Fibroblast of gingiva (primary cell): ENCODE measurements at regions not wholly inside any gene's neighbourhood (a gene's known extent, or its start where the extent isn't known, plus 50 kb on each side); places are given as distances from the start of the nearest gene placed in this dataset.
A peak's percentile ranks its signal among the peaks of the same experiment; 100 is the strongest.

Source experiments
- DNase-seq: peaks from one replicate; pipeline ENCODE4 v3.0.0-alpha.2; 2011; ENCODE audit warnings: low read depth

DNA sequence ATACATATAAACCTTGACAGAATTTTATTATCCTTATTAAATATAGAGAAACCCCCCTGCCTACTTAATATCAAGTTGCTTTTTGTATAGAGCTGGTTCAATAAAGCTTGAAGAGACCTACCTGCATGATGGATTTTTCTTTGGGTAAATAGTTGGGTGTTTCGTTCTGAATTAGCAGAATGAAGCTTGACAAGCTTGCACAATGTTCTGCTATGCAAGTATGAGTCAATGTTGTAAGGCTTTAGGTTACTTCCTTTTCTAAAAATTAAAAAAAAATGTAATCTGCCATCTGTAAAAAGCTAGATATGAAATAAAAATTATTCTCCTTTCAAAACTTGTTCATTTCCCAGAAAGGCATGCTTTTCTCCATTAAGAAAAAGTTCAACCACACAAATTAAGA, 1662.6 kb upstream of the SEL1L start:
- DNase-seq, result no peak

DNA sequence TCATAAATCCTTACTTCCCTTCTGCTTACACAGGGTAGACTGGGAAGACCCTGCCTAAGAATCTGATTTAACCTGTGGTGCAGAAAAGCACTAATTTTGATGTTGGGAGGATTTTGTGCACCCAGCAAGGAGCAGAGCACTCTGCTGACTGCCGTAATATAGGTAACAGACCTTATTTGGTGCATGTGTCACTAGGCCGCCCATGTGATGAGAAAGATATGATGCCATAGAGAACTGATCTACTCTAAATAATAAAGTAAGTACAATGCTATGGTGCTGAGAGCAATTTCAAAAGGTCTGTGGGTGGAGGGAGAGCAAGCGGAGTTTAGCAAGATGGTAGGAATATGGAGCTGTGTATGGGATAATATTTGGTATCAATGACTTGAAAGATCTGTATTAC, 1663.6 kb upstream of the SEL1L start:
- no peak for DNase-seq

DNA sequence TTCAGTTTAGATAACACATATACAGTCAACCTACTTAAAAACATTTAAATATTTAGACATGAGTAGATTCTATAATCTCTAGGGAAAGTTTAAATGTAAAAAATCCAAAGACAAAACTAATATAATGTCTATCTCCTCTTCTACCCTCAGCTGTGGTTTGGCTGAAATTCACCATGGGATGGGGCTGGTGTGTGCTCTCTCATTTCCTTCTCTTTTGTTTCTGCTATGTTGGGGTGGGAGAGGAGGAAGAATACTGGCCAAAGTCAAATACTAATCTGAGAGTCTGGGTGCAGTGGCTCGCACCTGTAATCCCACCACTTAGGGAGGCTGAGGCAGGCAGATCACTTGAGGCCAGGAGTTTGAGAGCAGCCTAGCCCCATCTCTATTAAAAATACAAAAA, 1673.9 kb upstream of the SEL1L start:
- no peak for DNase-seq

DNA sequence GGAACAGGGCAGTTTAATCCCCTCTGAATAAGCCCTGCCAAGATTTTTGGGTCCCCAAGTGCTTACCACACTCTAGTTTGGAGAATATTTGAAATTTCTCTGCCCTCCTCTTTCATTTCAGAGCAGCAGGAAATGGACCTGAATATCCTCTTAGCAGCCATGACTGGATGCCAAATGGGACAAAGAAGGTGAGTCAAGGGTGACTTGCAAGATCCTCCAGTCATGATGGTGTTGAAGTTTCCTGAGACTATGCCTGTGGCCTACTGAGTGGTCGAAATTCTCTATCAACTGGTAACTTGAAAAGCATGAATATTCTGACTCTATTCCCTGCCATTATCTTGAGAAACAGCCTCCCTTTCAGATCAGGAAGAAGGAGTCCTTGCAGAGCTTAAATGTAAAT, 1674.7 kb upstream of the SEL1L start:
- no peak for DNase-seq

DNA sequence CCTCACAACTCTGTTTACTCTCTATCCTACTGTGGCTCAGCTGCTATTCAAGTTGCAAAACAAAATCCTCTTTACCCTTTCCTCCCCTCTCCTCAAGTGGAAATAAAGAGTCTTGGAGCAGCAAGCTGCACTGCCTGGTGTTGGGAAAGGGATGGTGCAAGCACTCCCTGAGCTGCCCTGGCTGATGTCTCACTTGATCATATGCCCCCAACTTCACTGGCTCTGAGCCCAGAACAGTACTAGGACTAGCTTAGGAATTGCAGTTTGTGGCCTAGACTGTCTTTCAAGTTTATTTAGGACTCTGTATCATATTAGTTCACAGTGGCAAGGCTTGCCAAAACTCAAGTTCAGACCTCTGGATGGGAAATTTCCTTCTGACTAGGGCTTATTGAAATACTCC, 1683.8 kb upstream of the SEL1L start:
- peak; percentile 78 for DNase-seq

DNA sequence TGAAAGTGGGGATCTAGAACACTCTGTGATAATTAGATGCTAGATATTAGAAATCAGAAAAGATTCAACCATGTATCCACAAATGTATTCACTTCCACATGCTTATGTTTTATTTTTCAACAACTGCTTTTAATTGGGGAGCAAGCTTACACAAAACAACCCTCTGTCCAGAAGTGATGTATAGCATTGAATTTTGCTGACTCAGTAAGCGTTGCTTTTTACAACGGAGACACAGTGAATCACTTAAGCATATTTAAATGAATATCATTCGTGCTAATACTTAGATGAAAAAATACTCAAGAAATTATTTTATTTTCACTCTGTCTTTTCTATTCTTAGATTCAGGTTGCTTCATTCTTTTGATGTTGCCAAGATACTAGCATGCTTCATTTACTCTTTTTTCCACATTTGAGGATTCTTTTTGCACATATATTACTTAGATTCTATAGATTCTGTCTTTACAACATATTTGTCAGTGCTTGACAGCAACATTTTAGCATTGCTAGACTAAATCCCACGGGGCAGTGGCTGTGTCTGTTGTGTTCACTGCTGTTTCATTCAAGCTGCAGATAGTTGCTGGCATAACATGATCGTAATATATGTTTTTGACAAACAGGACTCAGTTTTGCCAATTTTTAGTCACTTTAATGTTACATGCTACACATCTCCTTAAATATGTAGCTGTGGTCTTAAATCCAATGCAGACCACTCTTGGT, 1714.4 kb upstream of the SEL1L start:
- DNase-seq, result no peak

DNA sequence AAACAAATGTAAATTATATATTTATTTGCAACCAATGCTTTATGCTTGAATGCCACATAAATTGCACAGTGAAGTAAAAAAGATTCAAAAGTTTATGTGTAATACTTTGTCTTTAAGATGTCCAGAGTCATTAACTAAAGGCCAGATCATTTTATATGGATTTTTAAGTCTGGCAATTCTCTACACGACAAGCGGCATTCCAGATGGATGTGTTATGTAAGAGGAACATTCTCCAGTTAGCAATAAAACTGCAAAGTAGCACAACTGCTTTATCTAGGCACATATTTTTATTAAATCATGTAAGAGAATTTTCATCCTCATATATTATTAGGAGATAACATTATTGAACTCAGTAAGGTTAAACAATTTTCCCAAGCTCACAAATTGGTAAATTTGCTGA, 1717.7 kb upstream of the SEL1L start:
- DNase-seq, result no peak

DNA sequence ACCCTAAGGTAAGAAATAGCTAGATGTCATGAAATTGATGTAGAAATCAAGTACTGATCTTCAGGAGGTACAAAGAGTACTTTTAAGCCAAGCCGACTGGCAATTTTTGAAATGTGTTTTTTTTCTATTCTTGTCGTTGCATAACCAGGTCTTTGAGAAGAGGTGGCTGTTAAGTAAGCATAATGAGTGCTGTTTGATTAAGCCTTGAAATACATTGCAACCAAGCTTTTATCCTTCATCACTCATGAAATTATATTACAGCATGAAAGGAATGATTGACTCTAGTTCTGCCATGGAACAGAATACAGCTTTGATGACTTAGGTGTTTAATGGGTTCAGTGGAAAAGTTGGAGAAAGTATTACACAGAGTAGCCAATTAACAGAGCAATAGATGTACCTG, 1720.2 kb upstream of the SEL1L start:
- no peak for DNase-seq

DNA sequence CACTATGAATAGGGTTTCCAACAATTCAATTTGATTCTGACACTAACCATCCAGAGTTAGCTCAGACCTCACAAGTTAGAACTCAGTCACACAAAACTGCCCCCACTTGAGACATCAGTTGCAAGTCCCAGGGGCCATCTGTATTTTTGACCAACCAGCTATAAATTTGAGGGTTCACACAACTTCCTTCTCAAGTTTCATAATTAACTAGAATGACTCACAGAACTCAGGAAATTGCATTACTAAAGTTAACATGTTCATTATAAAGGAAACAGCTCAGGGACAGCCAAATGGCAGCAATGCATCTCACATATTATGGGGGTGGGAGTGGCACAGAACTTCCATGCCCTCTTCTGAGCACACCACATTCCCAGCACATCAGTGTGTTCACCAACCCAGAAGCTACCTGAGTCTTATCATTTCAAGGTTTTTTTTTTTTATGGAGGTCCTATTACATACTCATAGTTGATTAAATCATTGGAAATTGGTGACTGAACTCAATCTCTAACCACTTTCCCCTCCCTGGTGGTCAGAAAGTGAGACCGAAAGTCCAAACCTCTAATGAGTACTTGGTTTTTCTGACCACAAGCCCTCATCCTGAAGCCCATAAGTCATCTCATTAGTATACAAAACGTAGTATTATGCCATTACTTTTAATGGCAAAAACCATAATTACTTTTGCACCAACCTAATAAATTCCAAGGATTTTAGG, 1721.5 kb upstream of the SEL1L start:
- DNase-seq, result no peak

DNA sequence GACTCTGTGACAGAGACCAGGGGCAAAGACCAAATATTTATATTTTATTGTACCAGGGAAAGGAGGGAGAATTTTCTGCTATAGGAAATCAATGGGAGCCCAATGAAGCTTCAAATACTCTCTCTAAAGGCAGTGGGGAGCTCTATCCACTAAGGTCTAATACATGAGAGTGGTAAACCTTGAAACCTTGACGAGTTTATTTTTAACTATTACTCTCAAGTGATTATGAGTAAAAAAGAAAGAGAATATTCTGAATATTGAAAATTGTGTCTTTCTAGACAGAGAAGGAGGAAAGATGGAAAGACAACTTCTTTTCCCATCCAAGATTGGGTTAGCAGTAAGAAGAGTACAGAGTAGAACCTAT, 1722.1 kb upstream of the SEL1L start:
- no peak for DNase-seq

DNA sequence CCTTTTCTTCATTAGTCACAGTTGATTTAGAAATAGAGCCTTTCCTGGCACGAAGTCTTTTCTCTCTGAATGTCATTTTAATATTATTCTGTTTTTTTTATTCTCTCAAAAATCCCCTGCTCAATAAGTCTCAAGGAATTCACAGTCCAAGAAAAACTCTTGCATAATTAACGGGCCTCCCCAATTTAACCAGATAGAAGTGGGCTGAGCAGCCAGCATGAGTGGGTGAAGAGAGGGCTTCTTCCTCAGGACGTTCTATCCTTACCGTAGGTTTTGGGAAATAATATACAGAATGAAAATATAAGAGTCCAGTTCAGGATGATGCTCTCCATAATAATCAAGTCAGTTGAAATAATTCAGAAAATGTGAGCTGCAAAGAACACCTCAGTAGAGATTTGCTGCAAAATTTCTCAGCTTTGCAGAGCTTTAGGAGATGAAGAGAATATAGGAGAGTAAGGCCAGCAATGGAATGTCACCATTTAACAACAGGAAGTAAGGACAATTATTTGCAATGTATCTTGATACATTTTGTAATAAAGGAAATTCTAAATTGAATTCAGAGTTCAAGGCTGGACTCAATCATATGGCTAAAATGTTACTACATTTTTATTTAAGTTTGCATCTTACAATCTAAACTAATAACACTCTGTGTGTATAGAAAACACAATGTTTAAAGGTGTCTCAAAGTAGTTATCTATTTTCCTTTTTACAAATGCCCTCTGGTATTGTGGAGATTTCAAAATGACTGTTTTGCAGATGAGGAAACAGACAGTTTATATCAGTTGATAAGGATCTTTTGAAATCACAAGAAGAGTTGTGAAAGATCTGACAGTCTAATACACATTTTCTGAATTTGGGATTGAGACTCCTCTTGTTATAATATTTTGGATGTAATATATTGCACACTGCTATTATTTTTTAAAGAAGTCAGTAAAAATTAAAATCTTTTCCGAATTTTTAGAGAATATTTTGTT, 1724.1 kb upstream of the SEL1L start:
- DNase-seq, result no peak

DNA sequence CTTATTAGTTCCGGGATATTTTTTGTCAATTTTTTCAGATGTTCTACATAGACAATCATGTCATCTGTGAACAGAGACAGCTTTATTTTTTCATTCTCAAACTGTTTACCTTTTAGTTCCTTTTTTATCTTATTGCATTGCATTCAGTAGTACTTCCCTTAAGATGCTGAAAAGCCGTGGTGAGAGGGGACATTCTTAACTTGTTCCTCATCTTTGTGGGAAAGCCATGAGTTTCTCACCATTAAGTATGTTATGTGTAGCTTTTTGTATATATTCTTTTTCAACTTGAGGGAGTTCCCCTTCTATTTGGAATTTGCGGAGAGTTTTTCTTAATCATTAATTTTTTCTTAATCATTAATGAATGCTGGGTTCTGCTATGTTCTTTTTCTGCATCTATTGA, 1727.1 kb upstream of the SEL1L start:
- no peak for DNase-seq

DNA sequence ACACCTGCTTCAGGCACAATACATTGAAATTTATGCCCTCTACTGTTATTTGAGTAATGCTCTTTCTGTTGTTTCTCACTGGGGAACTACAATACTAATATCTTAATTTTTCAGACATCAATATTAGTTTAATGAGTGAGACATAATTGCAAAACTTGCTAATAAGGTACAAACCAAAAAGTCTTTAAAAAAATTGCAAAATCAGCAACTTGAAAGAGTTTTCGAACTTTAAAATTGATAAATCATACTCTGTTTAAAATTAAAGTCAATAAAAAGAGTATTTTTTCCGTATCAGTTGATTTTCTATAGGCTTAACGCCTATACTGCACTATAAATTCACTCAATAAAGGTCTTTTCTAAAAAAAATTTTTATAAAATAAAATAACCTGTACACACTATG, 1735.9 kb upstream of the SEL1L start:
- DNase-seq, result no peak

DNA sequence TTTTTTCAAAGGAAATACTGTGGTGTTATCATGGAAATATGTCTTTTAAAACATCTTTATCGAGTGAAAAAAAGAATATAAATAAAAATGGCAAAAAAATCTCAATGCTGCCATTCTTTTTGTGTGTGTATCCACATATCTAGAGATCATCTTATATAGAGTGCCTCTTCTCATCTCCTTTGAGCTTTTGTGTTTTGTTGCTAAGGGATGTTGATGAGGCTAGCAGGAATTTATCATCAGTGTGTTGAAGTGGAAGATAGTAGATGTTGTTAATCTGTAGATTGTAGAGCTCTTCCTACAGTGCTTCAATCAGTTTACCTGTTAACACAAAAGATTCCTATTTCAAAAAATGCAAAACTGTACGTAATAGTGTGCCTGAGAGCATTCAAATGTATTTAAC, 1738.0 kb upstream of the SEL1L start:
- no peak for DNase-seq

DNA sequence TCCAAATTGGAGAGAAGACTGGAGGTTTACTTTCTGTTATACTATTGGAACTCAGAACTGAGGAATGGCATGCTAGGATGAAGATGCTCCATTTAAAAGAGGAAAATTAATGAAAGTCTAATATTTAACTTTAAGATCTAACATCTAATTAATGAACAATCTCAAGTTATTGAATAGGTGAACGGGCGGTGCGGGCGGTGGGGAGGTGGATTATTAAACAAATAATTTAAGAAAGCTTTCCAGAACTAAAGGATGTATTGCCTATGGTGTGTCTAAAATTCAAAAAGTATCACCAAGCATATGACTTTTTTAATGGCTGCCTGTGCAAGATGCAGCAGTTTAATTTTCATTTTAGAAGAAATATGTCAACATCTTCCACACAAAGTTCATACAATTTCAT, 1747.1 kb upstream of the SEL1L start:
- DNase-seq, result no peak

DNA sequence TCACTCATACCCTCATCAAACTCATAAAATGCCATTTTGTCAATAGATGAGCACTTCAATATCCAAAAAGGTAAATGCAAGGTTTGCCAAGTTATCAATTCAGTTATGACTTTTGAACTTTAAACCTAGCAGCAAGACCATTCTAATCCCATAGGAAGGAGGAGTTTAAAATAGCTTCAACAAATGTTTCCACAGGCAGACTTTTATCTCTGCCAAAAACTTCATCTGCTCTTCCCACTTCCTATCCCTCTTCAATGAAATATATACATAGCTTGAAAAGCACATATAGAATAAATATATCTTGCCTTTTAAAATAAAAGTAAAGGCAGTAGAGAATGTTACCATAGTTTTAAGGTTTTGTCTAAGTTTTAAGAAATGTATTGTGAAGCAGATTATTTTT, 1749.1 kb upstream of the SEL1L start:
- DNase-seq, result no peak

DNA sequence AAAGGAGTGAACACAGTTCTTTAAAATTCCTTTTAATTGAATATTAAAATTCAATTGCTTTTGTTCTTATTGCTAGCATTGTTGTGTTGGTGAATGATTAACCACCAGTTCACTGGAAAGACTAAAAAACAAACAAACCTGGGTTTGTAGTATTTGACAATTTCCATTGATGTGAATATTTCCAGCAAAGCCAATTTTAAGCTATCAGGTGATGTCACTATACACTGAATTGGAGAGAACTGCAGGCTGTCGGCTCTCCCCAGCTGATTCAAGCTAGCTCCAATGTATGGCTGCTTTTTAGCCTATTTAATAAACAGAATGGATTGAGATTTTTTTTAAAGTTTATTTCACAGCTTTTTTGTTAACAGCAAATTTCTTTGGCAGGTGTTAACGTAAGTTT, 1753.6 kb upstream of the SEL1L start:
- DNase-seq, result no peak

DNA sequence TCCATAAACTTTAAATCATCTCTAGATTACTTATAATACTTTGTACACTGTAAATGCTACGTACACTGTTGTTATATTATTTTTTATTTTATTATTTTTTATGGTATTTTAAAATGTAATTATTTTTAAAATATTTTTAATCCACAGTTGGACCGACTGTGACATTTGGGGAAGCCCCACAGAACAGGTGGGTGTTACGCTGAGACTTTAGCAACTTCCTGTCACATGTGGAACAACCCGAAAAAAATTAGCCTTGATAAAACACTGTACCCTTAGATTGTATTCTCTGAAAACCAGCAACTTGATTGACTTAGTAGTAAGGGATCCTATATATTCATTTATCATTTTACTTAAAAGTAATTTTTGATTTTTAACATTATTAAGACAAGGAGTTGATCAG, 1755.7 kb upstream of the SEL1L start:
- no peak for DNase-seq

DNA sequence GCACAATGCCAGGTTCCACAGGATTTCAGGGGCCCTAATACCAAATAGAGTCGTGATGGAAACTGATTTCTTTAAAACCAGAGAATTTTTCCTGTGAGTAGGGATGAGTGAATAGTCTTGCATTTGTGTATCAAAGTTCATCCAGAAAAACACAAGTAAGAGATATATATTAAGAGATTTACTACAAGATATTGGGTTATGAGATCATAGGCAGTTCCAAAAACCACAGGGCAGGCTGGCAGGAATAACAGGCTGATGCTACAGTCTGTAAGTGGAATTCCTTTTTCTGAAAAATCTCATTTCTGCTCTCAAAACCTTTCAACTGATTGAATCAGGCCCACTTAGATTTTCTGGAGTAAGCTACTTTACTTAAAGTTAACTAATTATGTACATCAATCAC, 1756.2 kb upstream of the SEL1L start:
- DNase-seq, result no peak

DNA sequence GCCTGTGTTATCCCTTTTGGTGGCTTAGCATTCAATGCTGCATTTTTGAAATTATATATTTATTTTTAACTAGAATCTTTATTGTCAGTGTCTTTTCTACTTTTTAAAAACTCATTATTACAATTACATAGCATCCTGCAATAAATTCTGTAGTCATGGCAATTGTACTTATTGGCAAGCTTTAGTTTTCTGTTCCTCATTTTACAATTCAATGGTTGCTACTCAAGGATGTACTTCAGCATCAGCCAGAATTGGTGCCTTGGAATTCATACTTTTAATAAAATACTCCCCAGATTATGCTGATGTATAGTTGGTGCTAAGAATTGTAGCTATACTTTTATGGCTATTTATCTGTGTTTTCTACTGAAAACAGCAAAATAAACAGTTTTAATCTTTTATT, 1756.8 kb upstream of the SEL1L start:
- DNase-seq, result no peak

DNA sequence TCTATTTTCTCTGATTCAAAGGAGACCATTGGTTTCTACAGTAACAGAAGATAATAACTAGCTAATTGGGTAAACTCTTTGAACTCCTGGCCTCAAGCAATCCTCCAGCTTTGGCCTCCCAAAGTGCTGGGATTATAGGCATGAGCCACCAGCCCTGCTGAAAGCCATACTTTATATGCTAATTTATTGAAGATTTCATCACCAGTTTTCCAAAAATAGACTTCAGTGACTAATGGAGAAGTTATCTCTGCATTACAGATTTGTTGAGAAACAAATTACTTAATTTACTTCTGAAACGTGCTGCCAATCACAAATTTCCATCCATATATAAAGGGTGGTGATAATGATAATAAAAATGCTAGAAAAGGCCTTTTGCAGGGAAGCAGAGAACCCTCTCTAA, 1758.1 kb upstream of the SEL1L start:
- DNase-seq, result no peak

DNA sequence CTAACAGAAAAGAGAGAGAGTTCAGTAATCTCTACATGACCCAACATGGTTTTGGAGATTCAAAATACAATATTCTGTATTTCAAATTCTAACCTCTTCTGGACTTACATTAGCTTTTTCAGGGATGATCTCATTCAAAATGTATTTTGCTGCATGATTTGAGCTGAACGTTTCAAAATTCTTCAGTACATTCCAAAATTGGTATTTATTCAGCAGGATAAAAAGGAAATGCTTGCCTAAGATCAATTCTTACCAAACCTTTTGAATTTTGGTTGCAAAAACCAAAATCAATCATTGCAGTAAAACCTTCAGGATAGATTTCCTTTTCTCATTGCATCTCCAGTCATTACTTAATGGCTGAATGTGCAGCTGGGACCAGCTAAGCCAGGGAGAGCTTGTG, 1761.3 kb upstream of the SEL1L start:
- no peak for DNase-seq

DNA sequence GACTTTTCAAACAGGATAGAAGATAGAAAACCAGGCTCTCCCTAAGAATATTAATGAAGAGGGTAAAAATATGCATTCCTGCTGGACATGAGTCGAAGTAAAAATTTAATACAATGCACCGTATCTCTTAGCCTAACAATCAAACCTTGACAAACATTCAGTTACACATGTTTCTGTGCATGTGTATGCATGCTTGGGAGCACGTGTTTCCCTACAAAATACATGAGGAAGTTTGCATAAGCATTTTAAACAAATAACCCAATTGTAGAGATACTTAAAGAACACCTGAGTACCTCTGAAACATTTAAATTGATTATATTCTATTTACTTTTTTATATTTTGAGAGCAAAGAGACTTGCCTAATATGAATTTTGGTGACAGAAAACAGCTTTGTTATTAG, 1763.7 kb upstream of the SEL1L start:
- DNase-seq, result no peak
